ENCODE measurements at regions not wholly inside any gene's neighbourhood (a gene's known extent, or its start where the extent isn't known, plus 50 kb on each side); places are given as distances from the start of the nearest gene placed in this dataset.

DNA sequence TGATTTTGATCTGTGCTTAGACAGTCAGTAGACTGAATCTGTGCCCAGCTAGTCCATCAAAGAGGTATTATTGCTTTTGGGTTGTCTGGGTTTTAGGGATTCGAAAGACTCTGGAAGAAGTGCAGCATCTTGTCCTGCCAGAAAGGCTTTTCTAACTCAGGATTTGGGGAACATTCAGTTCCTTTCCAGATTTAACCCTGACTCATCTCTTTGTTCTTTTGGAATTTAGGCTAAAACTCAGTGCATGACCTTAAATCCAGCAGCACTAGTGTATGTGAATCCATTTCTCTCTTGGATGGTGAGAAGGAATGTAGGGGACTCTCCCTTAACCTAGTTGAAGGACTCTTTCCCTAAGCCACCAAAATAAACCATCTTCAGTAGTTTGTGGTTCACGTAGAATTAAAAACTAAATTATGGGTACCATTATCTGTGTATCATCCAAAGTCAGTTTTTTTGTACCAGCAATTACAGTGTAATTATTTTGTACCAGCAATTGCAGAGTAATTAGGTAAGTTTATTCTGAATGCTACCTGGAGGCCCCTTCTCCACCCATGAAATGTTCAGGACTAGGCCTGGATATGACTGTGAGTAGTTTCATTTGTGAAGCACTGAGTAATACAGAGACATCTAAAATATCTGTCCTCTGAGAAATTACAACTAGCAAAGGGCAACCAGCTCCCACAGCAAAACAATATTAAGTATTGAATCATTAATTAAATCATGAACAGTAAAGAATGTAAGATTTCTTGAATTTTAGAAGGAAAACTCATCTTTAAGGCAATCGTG, 384.0 kb downstream of the TMA16 start:
- H3K36me3 ChIP-seq (ENCODE audit: low read depth) = no peaks in the 10 kb centered on the region
- ATAC-seq (no peak), DNase-seq (no peak)
- TF ChIP-seq CTCF (IDR thresholded peaks at IDR 0.05) = no peak
- intact Hi-C loops (cut with DNase I, micrococcal nuclease) = no loop called here
- no peak overlapping the region for H3K4me3 ChIP-seq
- H3K4me1 ChIP-seq (ENCODE audit: low read depth) = no peaks in the 10 kb centered on the region
- no peaks in the 10 kb centered on the region for H3K9me3 ChIP-seq

GRCh38 chr4:163892417-163892816, 397.9 kb downstream of the TMA16 start:
- peaks cover 2% of the 10 kb centered on the region for H3K9me3 ChIP-seq
- intact Hi-C loops (cut with DNase I, micrococcal nuclease) = no loop called here
- no peak for TF ChIP-seq CTCF (IDR thresholded peaks at IDR 0.05)
- no peaks in the 10 kb centered on the region for H3K36me3 ChIP-seq (ENCODE audit: low read depth)
- ATAC-seq (no peak), DNase-seq (no peak)
- no peak overlapping the region for H3K4me3 ChIP-seq
- no peaks in the 10 kb centered on the region for H3K4me1 ChIP-seq (ENCODE audit: low read depth)

- Histone ChIP-seq H3K36me3 (ENCODE audit: low read depth) (no peaks in the 10 kb centered on the region), H3K4me1 (ENCODE audit: low read depth) (no peaks in the 10 kb centered on the region), H3K9me3 (peaks cover 2% of the 10 kb centered on the region), H3K4me3 (no peak overlapping the region)
- no peak for ATAC-seq
- DNase-seq = no peak
- no peak for TF ChIP-seq CTCF (IDR thresholded peaks at IDR 0.05)
- intact Hi-C loops (cut with DNase I, micrococcal nuclease) = no loop called here
These were observed 401.0 kb downstream of the TMA16 start for GRCh38 chr4:163895378-163896005.

DNA sequence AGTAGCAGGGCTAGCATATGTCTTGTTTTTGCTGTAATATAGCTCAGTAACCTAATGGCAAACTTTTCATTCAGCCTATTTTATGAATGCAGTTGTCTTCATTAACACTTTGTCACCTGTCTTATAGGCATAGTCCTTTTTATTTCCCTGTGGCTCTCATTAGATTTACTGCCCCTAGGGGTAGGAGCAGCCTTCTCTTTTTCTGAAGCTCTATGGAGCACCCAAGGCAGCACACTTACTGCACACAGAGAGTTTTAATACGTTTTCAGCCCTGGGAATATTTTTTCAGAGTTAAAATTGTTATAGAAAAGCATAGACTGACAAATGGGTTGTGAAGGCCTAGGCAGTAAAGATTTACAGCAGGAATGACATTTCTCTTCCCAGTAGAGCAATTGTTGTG, 406.8 kb downstream of the TMA16 start:
- no peak for DNase-seq
- Histone ChIP-seq H3K36me3 (ENCODE audit: low read depth) (no peaks in the 10 kb centered on the region), H3K4me1 (ENCODE audit: low read depth) (no peaks in the 10 kb centered on the region), H3K4me3 (no peak overlapping the region), H3K9me3 (no peaks in the 10 kb centered on the region)
- TF ChIP-seq CTCF (IDR thresholded peaks at IDR 0.05) = no peak
- intact Hi-C loops (cut with DNase I, micrococcal nuclease) = no loop called here
- no peak for ATAC-seq

DNA sequence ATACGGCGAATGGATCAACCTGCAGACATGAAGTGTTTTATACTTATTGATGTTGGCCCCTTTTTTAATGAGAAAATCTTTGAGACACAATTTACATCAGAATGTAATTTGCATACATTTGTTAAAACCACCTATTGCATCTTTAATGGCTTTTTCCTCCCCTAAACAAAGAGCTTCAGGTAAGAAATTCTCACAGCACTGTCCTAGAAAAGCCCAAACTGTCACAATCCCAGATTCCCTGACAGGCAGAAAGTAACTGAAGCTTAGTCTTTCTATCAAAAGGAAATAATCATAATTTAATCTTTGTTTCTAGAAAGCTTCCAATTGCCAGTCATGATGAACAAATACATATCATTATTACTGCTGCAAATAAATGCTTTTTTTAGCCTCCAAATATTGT, 407.9 kb downstream of the TMA16 start:
- TF ChIP-seq CTCF (IDR thresholded peaks at IDR 0.05) = no peak
- Histone ChIP-seq H3K9me3 (no peaks in the 10 kb centered on the region), H3K36me3 (ENCODE audit: low read depth) (no peaks in the 10 kb centered on the region), H3K4me3 (no peak overlapping the region), H3K4me1 (ENCODE audit: low read depth) (no peaks in the 10 kb centered on the region)
- DNase-seq = no peak
- intact Hi-C loops (cut with DNase I, micrococcal nuclease) = no loop called here
- ATAC-seq = no peak
